HepG2 (cell line): ENCODE measurements at regions not wholly inside any gene's neighbourhood (a gene's known extent, or its start where the extent isn't known, plus 50 kb on each side); places are given as distances from the start of the nearest gene placed in this dataset.

Experiments
- ATAC-seq: fragments of 200-7000 bp; cut with Tn5 transposase; 3 replicates; pipeline ENCODE4 v1.9.1; 2020; ENCODE audit warnings: mild to moderate bottlenecking, moderate library complexity
- BruUV-seq: library from RNA; stranded (reverse); fragments of 400-500 nt; replicated peaks from 2 replicates; lab custom pipeline; 2021; lab: Mats Ljungman, UMichigan
- CTCF ChIA-PET: fragments of 300-600 bp; formaldehyde crosslinking; extraction: SDS; loops from one replicate; lab custom pipeline; 2021; ENCODE audit warnings: low total read pairs, inconsistent platforms, low intra/inter-chr PET ratio; lab: Yijun Ruan, JAX
- POLR2A ChIA-PET: fragments of 350-600 bp; sonication (Branson Sonifier 250); formaldehyde crosslinking; loops from one replicate; lab custom pipeline; 2020; ENCODE audit warnings: antibody characterized with exemption, inconsistent platforms; lab: Yijun Ruan, JAX
- DNase-seq: peaks from one replicate; pipeline ENCODE4 v3.0.0-alpha.2; 2015; ENCODE audit warnings: low spot score
- FAIRE-seq: peaks from 3 replicates; lab custom pipeline; 2011; peaks lifted over from hg19 to GRCh38; lab: Jason Lieb, UNC
- H2AFZ ChIP-seq: one replicate; pipeline ENCODE4 v1.6.1; 2011; ENCODE audit warnings: low read length, inconsistent platforms
- H3K27ac ChIP-seq: fragments of 300-600 bp; 3 replicates; pipeline ENCODE4 v1.8.0; 2011; ENCODE audit warnings: mixed run types, mild to moderate bottlenecking, mixed read lengths, low read length, inconsistent platforms; ENCODE audit not compliant: insufficient read depth; ENCODE audit errors: extremely low read length
- H3K27me3 ChIP-seq, 2 experiments: fragments of 200-600 bp in 1 of 2; 2 replicates in 1 of 2; 3 replicates in 1 of 2; pipeline versions ENCODE4 v1.6.0 to v1.8.0; 2011; ENCODE audit warnings: low read length in 2 of 2, mild to moderate bottlenecking in 2 of 2, moderate library complexity in 2 of 2, inconsistent platforms in 1 of 2; ENCODE audit not compliant: insufficient read depth in 2 of 2, control insufficient read depth in 1 of 2
- H3K36me3 ChIP-seq, 2 experiments: fragments of 200-600 bp in 1 of 2; replicated peaks in 1 of 2; 2 replicates in 1 of 2; 3 replicates in 1 of 2; pipeline versions ENCODE4 v1.5.1 to v1.8.0; 2011; ENCODE audit warnings: low read length in 2 of 2, inconsistent platforms in 1 of 2; ENCODE audit not compliant: insufficient read depth in 2 of 2, control insufficient read depth in 1 of 2
- H3K4me1 ChIP-seq: 2 replicates; pipeline ENCODE4 v1.5.1; 2012; ENCODE audit warnings: low read length, inconsistent platforms; ENCODE audit not compliant: insufficient read depth
- H3K4me2 ChIP-seq: 2 replicates; pipeline ENCODE4 v1.6.0; 2011; ENCODE audit warnings: low read depth, low read length, inconsistent platforms
- H3K4me3 ChIP-seq, 3 experiments: fragments of 200-600 bp in 1 of 3; sonication (generic), shearing (Covaris generic) in 1 of 3; replicated peaks in 1 of 3; 2 replicates each; pipeline ENCODE4 v1.5.1; 2011 to 2016; ENCODE audit warnings: low read length in 3 of 3, inconsistent platforms in 2 of 3, low read depth in 2 of 3, mild to moderate bottlenecking in 2 of 3, control low read depth in 1 of 3, mixed read lengths in 1 of 3; ENCODE audit not compliant: insufficient read depth in 1 of 3
- H3K79me2 ChIP-seq: one replicate; pipeline ENCODE4 v1.6.1; 2011; ENCODE audit warnings: low read length, inconsistent platforms; ENCODE audit not compliant: insufficient read depth
- H3K9ac ChIP-seq: 2 replicates; pipeline ENCODE4 v1.6.0; 2011; ENCODE audit warnings: mild to moderate bottlenecking, low read depth, low read length, inconsistent platforms; ENCODE audit not compliant: insufficient read depth
- H3K9me3 ChIP-seq: 2 replicates; pipeline ENCODE4 v1.5.1; 2012; ENCODE audit warnings: mild to moderate bottlenecking, low read length
- H4K20me1 ChIP-seq: 2 replicates; pipeline ENCODE4 v1.6.0; 2011; ENCODE audit warnings: inconsistent platforms, mild to moderate bottlenecking, low read length, moderate library complexity; ENCODE audit not compliant: insufficient read depth
- CEBPG ChIP-seq: IDR thresholded peaks from 2 replicates; pipeline ENCODE4 v1.6.1; 2016
- DPF2 ChIP-seq: sonication (generic); formaldehyde crosslinking; IDR thresholded peaks from 2 replicates; pipeline ENCODE4 v1.4.0; 2020; ENCODE audit warnings: mild to moderate bottlenecking, low read depth, missing genetic modification reagents, borderline replicate concordance
- HNRNPK ChIP-seq: fragments of 200-400 bp; formaldehyde crosslinking; IDR thresholded peaks from 2 replicates; pipeline ENCODE4 v1.6.1; 2018; ENCODE audit warnings: low read length, low read depth, moderate library complexity, mild to moderate bottlenecking; ENCODE audit not compliant: poor library complexity, severe bottlenecking
- MAFF ChIP-seq: IDR thresholded peaks from 2 replicates; pipeline ENCODE4 v1.6.1; 2011; ENCODE audit warnings: low read depth, low read length, improper control_type of control experiment
- MBD4 ChIP-seq: IDR thresholded peaks from 2 replicates; pipeline ENCODE4 v1.6.1; 2012; ENCODE audit warnings: low read length, inconsistent platforms, borderline replicate concordance
- MEIS2 ChIP-seq: sonication (generic); formaldehyde crosslinking; IDR thresholded peaks from 2 replicates; pipeline ENCODE4 v1.9.0; 2021; ENCODE audit warnings: mild to moderate bottlenecking, missing genetic modification reagents
- MYNN ChIP-seq: sonication (generic); formaldehyde crosslinking; IDR thresholded peaks from 2 replicates; pipeline ENCODE4 v1.4.0; 2020; ENCODE audit warnings: mild to moderate bottlenecking, low read depth, missing genetic modification reagents
- SRSF4 ChIP-seq: fragments of 200-400 bp; formaldehyde crosslinking; IDR thresholded peaks from one replicate; pipeline ENCODE4 v1.6.1; 2018; ENCODE audit warnings: mild to moderate bottlenecking, low read depth, low read length, moderate library complexity; ENCODE audit not compliant: poor library complexity, severe bottlenecking
- ZBTB38 ChIP-seq: sonication (generic); formaldehyde crosslinking; IDR thresholded peaks from 2 replicates; pipeline ENCODE4 v1.5.1; 2020; ENCODE audit warnings: mild to moderate bottlenecking, missing genetic modification reagents
- ZNF143 ChIP-seq: sonication (generic); formaldehyde crosslinking; IDR thresholded peaks from 2 replicates; pipeline ENCODE4 v1.4.0; 2020; ENCODE audit warnings: missing genetic modification reagents
- ZNF17 ChIP-seq: sonication (generic); formaldehyde crosslinking; IDR thresholded peaks from 2 replicates; pipeline ENCODE4 v1.5.0; 2020; ENCODE audit warnings: mild to moderate bottlenecking, missing genetic modification reagents
- ZNF382 ChIP-seq: sonication (generic); formaldehyde crosslinking; IDR thresholded peaks from 2 replicates; pipeline ENCODE4 v1.5.0; 2020; ENCODE audit warnings: missing genetic modification reagents, mild to moderate bottlenecking, borderline replicate concordance
- ZNF543 ChIP-seq: sonication (generic); formaldehyde crosslinking; IDR thresholded peaks from 2 replicates; pipeline ENCODE4 v1.4.0; 2020; ENCODE audit warnings: mild to moderate bottlenecking, missing genetic modification reagents
- ZNF609 ChIP-seq: sonication (generic); formaldehyde crosslinking; IDR thresholded peaks from 2 replicates; pipeline ENCODE4 v1.4.0; 2020; ENCODE audit warnings: mild to moderate bottlenecking, missing genetic modification reagents, borderline replicate concordance
- ZNF670 ChIP-seq: sonication (generic); formaldehyde crosslinking; IDR thresholded peaks from 2 replicates; pipeline ENCODE4 v1.8.0; 2022; ENCODE audit warnings: mild to moderate bottlenecking, missing genetic modification reagents, borderline replicate concordance
- WGBS: methylation state at CpG from one replicate; pipeline ENCODE4 v1.1.6; 2017; ENCODE audit warnings: low lambda C conversion rate; 5-methylcytosine and 5-hydroxymethylcytosine counted together
- in situ Hi-C: cut with HindIII; loops from 2 replicates; pipeline ENCODE4 v1.10.0; 2017; ENCODE audit warnings: low pct_unique_long_range_greater_than_20kb; ENCODE audit not compliant: extremely low pct_ligation_motif_present
- intact Hi-C: fragments of 100-400 bp; cut with micrococcal nuclease; formaldehyde crosslinking; loops from one replicate; pipeline ENCODE4 v1.10.0; 2022; ENCODE audit not compliant: unreplicated experiment
- TF ChIP-seq, protein P1 (sequence below): sonication (generic); formaldehyde crosslinking; IDR thresholded peaks from 2 replicates; pipeline ENCODE4 v1.4.0; 2020; ENCODE audit warnings: missing genetic modification reagents; ENCODE audit errors: not compliant biosample characterization
- TF ChIP-seq, protein P2 (sequence below): sonication (generic); formaldehyde crosslinking; IDR thresholded peaks from 2 replicates; pipeline ENCODE4 v1.8.0; 2022; ENCODE audit warnings: missing genetic modification reagents, low read depth, mild to moderate bottlenecking, borderline replicate concordance

GRCh38 chr3:72369681-72370080, 478.6 kb downstream of the SHQ1 start (continued):
- TF ChIP-seq MAFF (no peak), CEBPG (CRISPR knock-in tag) (no peak), ZNF609 (CRISPR knock-in tag) (no peak), ZNF382 (CRISPR knock-in tag) (no peak), MBD4 (no peak)
- TF ChIP-seq, protein P1, sequence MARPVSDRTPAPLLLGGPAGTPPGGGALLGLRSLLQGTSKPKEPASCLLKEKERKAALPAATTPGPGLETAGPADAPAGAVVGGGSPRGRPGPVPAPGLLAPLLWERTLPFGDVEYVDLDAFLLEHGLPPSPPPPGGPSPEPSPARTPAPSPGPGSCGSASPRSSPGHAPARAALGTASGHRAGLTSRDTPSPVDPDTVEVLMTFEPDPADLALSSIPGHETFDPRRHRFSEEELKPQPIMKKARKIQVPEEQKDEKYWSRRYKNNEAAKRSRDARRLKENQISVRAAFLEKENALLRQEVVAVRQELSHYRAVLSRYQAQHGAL (CRISPR knock-in tag): no peak

- Histone ChIP-seq H3K27me3 (peaks cover 0 to 4% of the 10 kb centered on the region in 2 experiments; a peak in 1 of 5 replicates), H3K79me2 (no peaks in the 10 kb centered on the region), H4K20me1 (no peaks in the 10 kb centered on the region), H3K9ac (no peak overlapping the region)
- POLR2A ChIA-PET: no interaction called here
- CTCF ChIA-PET: no interaction called here
- ATAC-seq: no peak; the same call in 2 of the 3 replicates
- in situ Hi-C loops: no loop called here
- TF ChIP-seq MYNN (CRISPR knock-in tag): no peak
- TF ChIP-seq ZNF143 (CRISPR knock-in tag): no peak
- TF ChIP-seq SRSF4: no peak
- no peak for TF ChIP-seq ZNF17 (CRISPR knock-in tag)
- TF ChIP-seq, protein P2, sequence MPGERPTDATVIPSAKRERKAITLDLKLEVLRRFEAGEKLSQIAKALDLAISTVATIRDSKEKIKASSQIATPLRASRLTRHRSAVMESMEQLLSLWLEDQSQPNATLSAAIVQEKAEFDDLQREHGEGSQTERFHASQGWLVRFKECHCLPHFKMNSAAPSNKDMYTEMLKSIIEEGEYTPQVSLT (CRISPR knock-in tag): no peak
- no peak for TF ChIP-seq DPF2
- no peak for TF ChIP-seq MEIS2 (CRISPR knock-in tag)
- TF ChIP-seq ZNF670 (CRISPR knock-in tag): no peak
- TF ChIP-seq ZBTB38: no peak
- TF ChIP-seq HNRNPK: no peak
- no peak for TF ChIP-seq ZNF543 (CRISPR knock-in tag)
- TF ChIP-seq, all 625 proteins: peak for 0
- Histone ChIP-seq H3K36me3 (no peaks in the 10 kb centered on the region), H3K4me2 (no peak overlapping the region), H3K4me1 (no peaks in the 10 kb centered on the region), H3K4me3 (no peak overlapping the region), H3K27ac (no peak overlapping the region), H3K9me3 (no peaks in the 10 kb centered on the region), H2AFZ (no peak overlapping the region)
- WGBS: 68% methylated on average over 10 of the region's 12 CpGs
- FAIRE-seq: no peak
- no peak for DNase-seq
- BruUV-seq: no TSS peak
- intact Hi-C loops: no loop called here
Observed at GRCh38 chr3:72368331-72368975, 479.8 kb downstream of the SHQ1 start.
